GM18519 (cell line): ENCODE measurements at regions not wholly inside any gene's neighbourhood (a gene's known extent, or its start where the extent isn't known, plus 50 kb on each side); places are given as distances from the start of the nearest gene placed in this dataset.

Source experiments
- ATAC-seq: cut with Tn5 transposase; IDR thresholded peaks from one replicate; pipeline ENCODE4 v1.9.1; 2021; ENCODE audit warnings: mild to moderate bottlenecking, moderate library complexity; ENCODE audit not compliant: unreplicated experiment, low FRiP score

DNA sequence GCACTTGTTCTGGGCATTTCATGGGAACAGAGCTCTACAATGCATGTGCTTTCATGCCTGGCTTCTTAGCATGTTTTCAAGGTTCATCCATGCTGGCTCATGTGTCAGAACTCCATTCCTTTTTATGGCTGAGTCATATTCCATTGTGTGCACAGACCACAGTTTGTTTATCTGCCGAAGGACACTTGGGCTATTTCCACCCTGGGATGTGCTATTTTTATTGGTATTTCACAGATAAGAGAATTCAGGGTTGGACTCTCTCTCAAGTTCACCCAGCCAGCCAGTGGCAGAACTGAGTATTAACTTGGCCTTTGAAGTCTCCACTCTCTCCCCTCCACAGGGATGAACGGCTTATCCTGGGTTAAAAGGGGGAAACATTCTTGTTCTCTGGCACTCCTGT is 190.7 kb upstream of the GPR26 start:
- no peak for ATAC-seq

DNA sequence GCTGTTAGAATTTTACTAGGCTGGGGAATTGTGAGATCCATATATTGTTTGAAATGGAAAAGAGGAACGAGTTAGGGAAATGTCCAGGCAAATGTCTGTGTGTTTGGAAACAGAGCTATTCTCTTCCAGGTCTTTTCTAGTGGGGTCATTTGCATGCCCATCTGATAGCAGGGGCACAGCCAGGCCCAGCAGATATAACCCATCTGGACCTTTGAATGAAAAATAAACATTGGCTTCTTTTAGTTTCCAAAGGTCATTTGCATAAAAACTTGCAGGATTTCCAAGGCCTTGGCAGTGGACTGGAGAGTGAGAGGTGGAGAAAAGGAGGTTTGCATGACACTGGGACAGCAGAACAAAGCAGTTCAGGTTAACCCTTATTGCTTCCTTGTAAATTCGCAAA is 188.0 kb upstream of the GPR26 start:
- no peak for ATAC-seq

DNA sequence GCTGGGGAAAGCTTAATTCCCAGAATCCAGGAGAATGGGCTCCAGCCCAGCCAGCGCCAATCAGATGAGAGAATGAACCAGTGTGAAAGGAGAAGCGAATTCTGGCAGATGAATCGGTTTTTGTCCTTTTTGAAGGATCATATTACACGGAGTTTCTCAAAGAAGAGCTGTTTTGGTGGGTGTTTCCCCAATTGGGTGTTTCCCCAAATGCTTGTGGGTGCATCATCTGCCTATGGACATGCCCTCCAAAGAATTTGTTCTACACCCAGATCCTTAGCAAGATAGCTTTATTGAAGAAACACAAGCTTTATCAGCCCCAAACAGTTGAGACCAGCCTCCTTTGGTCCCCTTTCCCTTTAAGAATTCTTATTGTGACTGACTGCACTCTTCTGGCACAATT is 186.5 kb upstream of the GPR26 start:
- ATAC-seq: no peak

DNA sequence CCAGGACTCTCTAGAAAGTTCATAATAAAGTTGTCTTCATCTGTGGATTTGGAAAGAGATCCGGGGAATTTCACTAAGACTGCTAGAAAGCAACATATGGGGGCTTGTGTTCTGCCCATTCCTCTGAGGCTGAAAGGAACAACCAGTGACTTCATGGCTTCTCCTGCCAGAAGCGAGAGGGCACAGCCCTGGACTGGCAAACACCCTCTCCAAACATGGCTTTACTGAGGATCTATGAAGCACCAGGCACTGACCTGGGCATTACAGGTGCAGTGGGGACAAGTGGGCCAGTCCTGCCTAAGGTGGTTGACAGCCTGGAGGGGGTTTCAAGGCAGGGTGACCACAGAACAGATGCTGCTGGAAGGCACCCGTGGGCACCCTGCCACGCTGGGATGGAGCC is 185.8 kb upstream of the GPR26 start:
- no peak for ATAC-seq

DNA sequence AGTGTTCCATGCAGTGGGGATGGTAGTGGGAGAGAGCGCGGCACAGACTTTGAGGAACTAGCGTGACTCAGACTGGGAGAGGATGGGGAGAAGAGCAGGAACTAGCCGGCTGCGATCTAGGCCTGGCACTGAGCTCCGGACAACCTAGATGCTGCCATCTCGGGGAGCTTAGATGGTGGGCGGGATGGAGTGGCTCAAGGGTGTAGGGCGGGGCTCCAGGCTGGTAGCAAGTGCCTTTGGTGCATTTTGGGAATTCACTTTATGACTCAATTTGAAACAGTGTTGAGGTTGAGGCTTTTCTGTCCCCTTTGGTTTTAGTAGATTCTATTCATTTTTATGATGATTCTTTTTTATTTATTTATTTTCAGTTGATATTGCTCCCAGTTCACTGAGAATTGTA is 185.3 kb upstream of the GPR26 start:
- no peak for ATAC-seq

DNA sequence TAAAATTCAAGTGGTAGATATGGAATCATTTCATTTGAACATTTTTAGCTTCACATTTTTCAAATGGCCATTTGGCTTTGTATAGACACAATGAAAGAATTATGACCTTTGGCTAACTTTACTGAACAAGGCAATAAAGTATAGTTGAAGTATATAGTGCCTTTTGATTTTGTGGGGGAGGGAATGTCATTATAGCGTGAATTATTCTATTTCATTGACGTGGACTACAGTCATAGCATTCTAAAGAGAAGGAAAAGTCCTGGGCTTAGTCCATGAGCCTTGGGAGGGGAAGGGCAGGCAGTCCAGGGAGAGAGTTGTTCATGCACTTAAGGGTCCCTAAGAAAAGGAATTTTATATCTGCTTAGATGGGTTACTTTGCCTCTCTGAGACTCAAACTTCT is 181.4 kb upstream of the GPR26 start:
- ATAC-seq: no peak

DNA sequence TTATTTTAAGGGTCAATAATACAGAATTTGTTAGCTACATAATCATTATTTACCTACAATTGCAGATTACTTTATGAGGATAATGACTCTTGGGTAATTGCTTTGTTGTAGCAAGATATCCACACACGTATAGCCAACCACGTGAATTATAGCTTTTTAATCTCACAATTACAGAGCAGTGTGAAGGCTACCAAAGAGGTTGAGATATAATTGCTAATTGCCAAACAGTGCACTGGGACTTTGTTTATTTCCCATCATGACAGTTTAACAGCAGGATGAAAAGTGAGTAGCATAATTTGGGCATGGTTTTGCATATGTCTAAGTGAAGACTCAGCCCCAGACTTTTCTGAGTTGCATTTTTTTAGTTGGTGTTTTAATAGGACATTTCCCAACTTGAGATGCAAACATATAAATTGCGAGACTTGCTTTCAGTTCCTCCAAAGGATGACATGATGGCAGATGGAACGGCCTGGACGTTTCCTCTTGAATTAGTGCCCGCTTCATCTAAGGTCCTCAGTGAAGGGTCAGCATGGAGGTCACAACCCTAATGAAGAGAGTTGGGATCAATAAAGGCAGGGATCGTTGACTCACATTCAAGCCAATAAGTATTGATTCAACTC is 180.7 kb upstream of the GPR26 start:
- no peak for ATAC-seq

DNA sequence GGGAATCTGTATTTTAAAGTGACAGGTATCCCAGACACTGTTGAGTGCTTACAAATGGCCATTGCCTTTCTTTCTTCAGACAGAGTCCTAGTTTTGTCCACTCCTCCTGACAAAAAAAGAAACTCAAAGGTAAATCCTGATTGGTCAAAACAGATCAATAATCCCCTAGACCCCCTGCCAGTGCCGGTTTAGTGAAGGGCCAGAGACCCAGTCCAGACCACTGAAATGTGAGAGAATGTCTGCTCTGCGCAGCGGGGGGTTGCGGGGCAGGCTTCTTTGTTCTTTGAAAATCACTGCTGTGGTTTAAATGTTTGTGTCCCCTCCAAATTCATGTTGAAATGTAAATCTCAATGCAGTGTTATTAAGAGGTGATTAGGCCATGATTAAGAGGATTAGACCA is 177.7 kb upstream of the GPR26 start:
- ATAC-seq: no peak

DNA sequence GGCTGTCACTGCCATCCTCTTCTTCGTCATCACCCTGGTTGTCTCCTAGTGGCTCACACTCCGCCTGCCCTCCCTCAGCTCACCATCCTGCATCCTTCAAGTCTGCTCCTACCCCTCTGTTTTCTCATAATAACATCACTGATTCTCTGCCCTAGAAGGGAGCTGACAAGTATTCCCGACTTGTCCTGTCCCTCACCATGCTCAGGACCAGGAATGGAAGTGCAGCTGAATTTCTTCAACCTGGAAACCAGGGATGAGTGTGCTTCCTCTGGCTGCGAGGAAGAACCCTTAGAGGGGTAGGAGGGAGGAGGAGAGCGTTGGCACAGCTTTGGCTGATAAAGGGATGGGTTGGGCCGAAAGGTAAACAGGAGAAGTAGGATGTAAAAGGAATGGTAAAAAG is 174.8 kb upstream of the GPR26 start:
- no peak for ATAC-seq

DNA sequence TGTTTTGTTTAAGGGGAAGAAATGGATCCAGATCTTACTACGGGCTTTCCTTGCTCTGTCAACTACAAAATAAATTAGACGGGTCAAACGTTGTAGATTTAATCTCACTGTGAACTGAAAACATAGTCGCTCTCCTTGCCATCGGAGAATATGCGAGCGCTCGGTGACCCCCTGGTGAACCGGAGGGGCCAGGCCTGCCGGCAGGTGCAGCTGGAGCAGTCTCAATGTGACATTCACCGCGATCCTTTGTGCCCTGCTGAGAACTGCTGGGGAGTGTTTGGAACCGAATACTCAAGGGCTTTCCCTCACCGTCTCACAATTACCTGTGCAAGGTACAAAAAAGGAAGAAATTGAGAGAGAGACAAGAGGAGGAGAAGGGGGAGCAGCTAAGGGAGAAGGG is 174.1 kb upstream of the GPR26 start:
- no peak for ATAC-seq

DNA sequence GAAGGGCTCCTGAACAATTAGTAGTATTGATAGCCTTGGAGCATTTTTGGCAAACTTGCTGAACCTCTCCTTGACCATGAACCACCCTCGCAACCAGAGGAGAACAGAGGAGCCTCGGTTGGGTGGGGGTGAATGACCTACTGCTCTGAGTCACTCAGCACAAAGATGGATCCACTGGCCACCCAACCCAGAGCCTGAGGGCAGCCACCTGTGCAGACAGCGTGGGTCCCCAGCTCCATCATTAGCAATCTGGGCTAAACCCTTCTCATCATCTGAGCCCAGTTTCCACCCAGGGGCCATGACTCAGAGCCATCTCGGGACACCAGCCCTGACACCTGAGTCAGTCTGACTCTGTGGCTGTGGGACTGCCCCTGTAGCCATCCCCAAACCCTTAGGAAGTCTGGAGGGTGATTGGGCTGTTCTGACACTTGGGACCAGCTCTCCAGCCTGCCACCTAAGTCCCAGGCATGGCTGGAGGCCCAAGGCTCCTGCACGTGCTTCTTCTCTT is 171.8 kb upstream of the GPR26 start:
- ATAC-seq: no peak

DNA sequence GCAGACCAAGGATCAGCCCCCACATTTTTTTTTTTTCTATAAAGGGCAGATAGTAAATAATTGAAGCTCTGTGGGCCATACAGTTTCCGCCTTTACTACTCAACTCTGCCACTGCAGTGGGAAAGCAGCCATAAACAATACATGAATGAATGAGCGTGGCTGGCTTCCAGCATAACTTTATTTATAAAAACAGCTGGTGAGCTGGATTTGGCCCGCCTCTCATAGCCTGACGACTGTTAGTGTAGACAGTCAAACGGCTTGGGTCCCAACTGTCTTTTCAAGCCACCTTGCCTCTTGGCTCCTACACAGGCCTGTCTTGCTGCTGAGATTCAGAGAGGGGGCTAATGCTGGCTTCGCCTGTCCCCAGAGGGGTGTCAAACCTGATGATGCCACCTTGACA is 169.8 kb upstream of the GPR26 start:
- no peak for ATAC-seq

DNA sequence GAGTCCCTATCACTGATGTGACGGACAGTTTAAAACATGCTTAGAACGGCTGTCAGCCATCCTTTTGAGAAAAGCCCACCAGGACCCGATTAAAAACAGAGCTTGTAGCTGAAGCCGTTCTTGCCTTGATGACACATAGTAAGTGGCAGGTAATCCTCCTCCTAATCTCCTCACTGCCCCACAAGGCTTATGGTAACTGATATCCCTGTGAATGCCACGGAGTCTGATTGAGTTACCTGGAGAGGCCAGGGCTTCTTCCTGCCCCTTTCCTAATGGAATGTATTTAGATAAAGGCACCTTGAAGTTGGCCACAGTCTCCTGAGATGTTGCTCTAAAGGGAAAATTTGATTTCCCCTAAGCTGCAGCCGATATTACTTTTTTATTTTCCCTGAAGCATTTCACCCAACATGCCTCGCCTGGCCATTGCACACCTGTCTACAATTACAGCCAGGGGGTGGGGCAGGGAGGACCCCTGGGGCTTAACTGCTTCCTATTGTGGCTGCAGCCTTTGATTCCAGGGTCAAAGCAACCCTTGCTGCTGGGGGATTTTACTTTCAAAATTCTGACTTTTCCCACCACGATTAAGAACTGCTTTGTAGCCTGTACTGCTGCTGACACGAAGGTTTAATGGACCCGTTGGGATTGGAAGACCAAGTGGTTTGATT is 169.0 kb upstream of the GPR26 start:
- no peak for ATAC-seq

DNA sequence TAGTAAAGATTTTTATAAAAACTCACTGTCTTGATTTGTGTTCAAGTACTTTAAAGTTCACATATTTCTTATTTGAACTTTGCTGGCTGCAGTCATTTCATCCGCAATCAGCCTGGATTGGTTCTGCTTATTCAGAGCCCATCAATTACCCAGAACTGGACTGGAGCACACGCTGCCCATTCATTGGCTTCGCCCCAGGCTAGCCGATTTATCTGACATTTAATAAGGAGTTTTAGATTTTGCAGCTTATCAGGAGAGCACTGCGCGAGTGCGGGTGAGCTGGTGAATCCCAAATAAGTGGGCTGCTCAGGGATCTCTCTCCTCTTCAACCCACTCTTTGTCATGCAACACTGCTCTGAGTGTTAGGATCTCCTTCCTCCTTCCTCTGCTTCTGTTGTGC is 166.0 kb upstream of the GPR26 start:
- no peak for ATAC-seq

DNA sequence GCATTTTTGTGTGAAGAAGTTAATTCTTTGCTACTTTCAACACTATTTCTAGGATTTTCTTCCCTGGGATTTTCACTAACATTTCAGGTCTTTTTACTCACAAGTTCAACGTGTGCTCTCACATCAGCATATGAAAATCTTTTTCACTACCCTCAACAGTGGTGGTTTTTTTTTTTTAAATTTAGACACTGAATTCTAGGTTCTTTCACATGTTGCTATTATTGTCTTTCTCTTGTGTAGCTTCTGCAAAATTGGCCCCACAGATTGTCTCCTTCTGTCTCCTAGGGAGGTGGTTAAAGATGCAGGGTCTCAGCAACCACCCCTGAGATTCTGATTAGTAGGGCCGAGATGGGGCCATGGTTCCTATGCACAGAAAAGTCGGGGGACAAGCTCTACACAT is 165.0 kb upstream of the GPR26 start:
- no peak for ATAC-seq

DNA sequence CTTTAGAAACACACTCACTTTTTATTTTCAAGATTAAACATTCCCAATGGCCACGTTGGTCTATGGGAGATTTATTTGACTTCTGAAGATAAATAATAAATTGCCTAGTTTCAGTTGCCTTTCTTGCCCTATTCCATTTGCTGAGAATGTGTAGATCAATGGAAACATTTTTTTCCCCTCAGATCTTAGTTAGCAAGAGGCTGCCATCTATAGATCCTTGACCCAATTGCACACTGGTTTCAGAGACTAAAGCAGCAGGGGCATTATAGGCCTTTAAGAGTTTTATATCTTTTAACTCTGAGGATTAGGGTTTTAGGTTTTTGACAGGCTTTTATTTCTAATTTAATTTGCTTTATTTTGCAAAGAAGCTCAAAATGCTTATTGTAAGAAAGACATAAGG is 163.2 kb upstream of the GPR26 start:
- ATAC-seq: no peak

DNA sequence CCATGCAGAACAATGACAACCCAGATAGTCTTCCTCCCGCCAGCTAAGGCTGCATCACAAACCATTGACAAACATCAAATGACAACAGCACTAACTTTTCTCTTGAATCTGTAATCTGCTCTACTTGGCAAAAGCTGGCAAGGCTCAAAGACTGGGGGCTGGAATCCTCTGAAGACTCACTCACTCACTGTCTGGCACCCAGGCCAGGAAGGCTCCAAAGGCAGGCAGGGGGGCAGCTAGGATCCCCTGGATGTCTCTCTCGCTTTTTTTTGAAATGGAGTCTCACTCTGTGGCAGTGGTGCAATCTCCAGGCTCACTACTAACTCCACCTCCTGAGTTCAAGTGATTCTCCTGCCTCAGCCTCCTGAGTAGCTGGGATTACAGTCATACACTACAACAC is 159.7 kb upstream of the GPR26 start:
- ATAC-seq: no peak

DNA sequence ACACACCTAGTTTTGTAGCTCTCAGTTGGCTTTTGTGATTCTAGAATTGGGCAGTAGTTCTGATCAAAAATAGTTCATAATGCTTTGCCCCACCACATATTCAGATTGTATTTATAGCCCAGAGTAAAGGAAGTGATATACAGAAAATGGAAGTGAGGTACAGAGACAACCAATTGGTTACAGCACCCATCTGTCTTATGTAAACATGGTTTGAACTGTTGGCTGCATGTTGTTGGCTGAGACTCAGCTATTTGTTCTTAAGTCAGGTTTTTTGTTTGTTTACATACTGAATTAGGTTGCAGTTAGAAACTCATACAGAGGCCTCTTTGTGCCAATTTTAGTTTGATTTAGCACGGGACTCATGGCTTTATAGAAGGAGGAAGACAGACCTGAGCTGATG is 158.9 kb upstream of the GPR26 start:
- no peak for ATAC-seq

DNA sequence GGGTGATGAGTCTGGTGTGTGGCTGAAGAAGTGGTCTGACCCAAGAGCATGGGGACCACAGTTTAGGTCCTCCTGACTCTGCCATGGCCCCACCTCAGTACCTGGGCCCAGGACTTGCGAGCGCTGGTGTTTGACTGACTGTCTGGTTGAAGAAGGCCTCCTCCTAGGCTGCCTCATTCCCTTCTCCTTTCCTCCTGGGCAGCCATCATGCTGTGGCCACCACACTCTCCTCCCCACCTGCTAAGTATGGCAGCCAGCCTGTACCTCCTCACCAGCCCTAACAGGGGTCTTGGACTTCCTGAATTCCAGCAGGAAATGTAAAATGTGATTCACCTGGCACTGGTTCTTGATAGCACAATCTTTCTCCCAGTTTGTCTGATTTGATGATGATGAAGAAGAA is 156.8 kb upstream of the GPR26 start:
- no peak for ATAC-seq

DNA sequence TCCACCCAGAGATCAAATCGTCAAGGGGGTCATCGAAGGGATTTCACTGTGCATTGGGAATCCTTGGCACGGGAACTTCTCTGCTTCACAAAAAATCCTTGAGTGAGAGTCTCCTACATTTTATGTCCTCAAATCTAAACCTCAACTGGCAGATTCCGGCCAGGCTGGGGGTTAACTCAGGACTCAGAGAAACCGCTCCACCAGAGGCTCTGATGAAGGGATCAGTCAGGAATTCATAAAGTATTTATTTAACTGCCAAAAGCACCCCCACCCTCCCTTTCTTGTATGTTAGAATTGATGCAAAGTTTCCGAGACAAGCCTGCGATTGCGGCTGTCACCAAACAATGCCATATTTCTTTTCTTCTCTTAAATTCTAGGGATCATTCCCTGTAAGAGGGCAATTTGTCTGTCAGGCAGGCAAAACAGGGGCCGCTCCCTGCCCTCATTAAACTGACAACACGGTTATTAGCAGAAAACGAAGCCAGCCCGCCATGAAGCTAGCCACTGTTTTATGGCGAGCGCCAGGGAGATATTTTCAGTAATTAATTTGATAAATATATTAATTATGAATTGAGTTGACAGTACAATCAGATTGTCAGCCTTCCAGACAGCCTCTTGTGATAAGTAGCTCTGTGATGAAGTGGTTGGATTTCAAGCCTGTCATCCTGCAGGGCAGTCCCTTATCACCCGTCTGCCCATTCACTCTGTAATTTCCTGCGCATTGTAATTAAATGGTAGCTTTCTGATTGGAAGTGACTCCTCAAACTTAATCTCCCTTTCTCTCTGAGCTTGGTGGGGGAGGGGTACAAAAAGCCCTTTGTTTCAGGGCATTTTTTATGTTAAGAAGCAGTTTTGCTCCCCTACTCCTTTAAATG is 153.0 kb upstream of the GPR26 start:
- ATAC-seq: no peak

DNA sequence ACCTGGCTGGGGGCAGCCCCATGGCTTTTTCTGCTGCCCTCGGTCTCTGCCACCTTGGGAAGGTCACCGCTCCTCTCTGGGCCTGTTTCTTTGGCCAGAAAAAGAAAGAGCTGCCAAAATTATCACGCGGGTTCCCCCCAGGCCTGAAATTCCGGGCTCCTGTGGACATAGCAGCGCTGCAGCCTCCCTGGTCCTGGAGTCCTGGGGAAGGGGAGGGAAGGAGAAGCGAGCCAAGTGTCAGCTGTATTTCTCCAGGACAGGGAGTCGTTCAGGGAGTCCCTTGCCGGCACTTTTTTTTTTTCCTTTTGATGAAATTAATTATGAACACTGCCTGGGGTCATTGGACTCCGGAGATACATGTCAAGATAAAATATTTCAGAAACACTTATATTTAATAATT is 152.3 kb upstream of the GPR26 start:
- ATAC-seq: no peak

DNA sequence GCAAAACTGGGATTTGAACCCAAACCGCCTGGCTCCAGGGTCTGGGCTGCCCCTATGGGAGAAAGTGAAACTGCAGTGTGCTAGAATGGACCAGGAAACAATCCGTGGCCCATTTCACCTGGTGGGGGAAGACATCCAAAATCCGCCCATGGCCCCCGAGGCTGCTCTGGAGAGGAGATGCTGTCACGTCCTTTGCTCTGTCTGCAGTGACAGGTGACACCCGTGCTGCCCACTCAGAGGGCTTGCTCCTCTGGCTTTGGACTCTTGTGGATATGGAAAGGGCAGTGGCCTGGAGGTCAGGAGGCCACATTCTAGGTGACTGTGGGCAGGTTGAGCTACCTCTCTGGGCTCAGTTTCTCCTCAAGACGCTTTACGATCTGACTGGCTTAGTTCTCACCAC is 151.2 kb upstream of the GPR26 start:
- no peak for ATAC-seq
